CD4-positive, alpha-beta T cell treated with Interleukin-4 for 1 hour (primary cell): ENCODE measurements at regions not wholly inside any gene's neighbourhood (a gene's known extent, or its start where the extent isn't known, plus 50 kb on each side); places are given as distances from the start of the nearest gene placed in this dataset.

ENCODE experiments used
- DNase-seq, 2 donors: peaks; one replicate each; pipeline ENCODE4 v3.0.0-alpha.2; 2020 to 2022

- DNase-seq, result no peak
These were observed 436.7 kb downstream of the TNS3 start for GRCh38 chr7:47145186-47145725.

DNA sequence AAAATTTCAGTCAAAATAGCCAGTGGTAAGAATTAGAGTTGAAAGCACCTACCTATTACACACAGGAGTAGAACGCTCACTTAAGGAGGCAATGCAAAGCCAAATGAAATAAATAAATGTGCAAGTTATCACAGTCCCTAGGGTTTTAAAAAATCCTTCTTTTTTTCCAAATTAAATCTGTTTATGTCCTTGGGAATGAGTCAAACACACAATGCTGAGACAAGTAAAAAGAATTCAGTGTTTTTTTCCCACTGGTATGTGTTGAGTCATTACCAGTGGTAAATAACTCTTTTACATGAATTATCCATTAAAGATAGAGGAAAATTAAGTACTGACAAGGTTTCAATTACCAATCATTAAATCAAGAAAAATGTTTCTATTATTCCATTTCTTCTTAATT is 438.6 kb downstream of the TNS3 start:
- DNase-seq, result no peak

GRCh38 chr7:47142867-47143175 is 439.1 kb downstream of the TNS3 start:
- no peak for DNase-seq

GRCh38 chr7:47142169-47142866 is 439.6 kb downstream of the TNS3 start:
- no peak for DNase-seq

DNA sequence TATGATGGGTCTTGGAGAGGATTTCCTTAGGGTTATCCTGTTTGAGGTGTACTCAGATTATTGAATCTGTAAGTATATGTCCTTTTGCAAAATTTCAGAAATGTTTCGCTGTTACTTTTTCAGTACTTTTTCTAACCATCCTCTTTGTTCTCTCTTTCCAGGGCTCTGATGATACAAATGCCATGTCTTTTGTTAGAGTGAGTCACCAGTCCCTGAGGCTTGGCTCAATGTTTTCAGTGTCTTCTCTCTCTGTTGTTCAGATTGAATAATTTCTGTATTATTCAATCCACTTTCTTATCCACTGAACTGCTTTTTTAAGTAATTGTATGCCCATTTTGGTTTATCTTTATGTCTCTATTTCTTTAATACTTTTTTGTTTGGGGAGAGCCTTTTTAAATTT is 449.4 kb downstream of the TNS3 start:
- DNase-seq, result no peak

GRCh38 chr7:47128700-47129099 is 453.2 kb downstream of the TNS3 start:
- no peak for DNase-seq

- no peak for DNase-seq
These were observed 456.4 kb downstream of the TNS3 start for GRCh38 chr7:47125529-47125928.

- DNase-seq, result no peak
These were observed 462.5 kb downstream of the TNS3 start for GRCh38 chr7:47119261-47119865.

- DNase-seq, result no peak
These were observed 477.7 kb downstream of the TNS3 start for GRCh38 chr7:47104206-47104549.

- no peak for DNase-seq
These were observed 478.3 kb downstream of the TNS3 start for GRCh38 chr7:47103498-47104205.

DNA sequence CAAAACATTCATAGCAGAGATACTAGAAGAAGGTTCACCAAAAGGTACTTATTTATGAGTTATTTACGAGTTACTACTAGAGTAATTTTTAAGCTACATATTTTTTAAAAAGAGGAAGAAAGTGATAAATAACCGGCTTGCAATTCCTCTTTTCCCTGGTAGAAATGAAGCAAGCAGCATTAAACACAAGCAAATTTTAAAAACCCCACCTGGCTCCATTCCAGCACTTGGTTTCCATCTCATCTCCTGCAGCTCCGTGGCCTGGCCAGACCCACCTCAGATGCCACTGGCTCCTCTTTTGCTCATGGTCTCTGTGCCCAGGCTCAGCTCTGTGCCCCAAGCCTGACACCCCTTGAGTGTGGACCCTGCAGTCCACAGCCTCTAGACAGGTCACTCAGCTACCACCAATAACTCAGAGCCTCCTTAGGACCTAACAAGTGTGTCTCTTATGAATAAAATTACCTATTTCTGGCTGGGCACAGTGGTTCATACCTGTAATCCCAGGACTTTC is 479.5 kb downstream of the TNS3 start:
- DNase-seq, result no peak

DNA sequence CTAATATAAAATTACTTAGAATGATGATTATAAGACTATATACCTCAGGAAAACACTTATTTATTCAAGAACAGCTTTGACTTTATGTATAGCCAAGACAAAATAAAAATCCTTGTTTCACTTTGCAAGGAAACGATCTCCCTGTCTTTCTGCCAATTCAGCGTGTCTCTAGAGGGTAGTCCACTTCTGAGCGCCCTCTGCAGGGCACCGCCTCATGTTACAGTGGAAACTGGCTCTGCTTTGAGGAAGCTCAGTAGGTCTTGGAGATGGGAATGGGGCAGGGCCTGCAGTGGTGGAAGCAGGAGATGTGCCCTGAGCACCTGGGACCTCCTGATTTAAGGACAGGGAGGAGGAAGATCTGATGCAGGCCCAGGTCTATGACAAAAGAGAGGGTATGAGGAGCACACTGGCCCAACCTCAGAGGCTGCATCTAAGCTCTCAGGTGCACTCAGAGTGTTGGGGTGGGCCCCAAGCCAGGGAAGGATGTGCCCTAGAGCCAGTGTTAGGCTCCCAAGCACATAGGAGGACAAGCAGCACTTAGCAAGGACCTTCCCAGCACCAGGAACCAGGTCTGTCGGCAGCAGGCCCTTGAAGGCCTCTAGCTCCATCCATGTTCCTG is 481.0 kb downstream of the TNS3 start:
- DNase-seq, result no peak

GRCh38 chr7:47100148-47100816 is 481.6 kb downstream of the TNS3 start:
- DNase-seq, result no peak

- no peak for DNase-seq
These were observed 484.5 kb downstream of the TNS3 start for GRCh38 chr7:47097431-47097830.

GRCh38 chr7:47095946-47096345 is 486.0 kb downstream of the TNS3 start:
- no peak for DNase-seq

DNA sequence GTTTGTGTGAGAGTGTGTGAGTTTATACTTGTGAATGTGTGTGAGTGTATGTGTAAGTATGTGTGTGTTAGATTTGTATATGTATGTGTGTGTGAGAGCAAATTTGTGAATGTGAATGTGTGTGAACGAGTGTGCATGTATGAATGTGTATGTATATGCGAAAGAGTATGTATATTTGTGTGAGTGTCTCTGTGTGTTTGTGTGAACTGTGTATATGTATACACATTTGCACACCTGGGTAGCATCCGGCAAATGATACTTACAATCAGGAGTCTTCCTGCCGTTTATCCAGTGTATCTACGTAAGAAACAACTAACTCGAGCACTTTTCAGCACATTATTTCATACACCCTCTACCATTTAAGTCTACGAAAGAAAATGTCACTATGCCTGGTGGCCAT is 487.4 kb downstream of the TNS3 start:
- no peak for DNase-seq

DNA sequence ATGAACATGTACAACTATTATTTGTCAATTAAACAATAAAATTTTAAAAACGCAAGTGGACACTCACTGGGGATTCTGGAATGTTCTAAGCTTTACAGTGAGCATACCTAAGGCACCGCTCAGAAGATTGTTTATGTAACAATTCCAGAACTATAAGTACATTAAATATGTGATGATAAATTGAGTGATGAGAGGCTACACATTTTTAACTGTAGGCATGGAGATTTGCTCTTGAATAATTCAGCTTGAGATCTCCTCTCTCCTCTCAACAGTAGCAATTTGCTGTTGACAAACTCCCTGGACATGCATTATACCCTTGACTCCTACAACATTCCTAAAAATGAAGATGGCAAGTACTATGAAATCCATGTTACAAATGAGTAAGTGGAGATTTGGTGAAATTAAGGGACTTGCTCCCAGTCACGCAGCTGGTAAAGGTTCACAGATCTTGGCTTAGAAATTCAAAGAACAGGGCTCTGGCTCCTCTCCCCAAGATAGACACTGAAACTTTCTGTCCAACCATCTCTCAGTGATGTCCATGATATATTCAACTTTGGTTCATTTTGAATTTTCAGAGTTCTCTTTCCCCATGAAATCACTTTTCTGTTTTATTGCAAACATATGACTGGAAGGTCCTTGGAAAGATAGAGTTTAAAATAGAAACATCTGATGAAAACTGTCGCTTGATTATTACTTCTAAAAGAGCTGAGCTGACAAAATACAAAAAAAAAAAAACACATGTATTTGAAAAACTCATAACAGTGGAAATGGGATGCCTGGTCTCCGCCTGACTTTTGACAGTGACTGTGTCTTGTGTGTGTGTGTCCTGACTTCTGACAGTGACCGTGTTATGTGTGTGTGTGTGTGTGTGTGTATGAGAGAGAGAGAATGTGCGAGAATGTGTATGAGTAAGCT is 488.3 kb downstream of the TNS3 start:
- no peak for DNase-seq

DNA sequence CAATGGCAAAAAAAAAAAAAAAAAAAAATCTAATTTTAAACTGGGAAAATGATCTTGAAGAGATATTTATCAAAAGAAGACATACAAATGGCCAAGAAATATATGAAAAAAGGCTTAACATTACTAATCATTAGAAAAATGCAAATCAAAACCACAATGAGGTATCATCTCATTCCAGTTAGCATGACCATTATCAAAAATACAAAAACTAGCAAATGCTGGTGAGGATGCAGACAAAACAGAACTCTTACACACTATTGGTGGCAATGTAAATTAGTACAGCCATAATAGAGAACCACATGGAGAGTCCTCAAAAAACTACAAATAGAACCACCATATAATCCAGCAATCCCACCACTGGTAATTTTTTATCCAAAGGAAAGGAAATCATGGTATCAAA is 489.6 kb downstream of the TNS3 start:
- DNase-seq, result no peak

DNA sequence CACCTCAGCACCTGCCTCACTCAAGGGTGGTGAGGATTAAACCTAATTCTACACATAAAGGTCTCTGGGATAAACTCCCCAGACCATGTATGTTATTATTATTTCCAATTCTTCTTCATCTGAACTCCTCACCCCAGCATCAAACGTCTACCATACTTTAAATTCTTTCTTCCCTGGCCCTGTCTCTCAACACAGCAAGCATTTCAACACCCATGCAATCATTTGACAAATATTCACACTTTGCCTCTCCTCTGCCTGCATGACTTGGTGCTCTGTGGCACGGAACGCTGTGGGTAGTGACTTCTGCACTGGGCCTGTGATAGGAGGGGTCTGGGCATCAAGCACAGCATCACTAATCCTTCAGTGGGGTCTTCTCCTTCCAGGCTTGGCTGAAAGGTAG is 490.8 kb downstream of the TNS3 start:
- no peak for DNase-seq

GRCh38 chr7:47089461-47089860 is 492.4 kb downstream of the TNS3 start:
- DNase-seq, result no peak

DNA sequence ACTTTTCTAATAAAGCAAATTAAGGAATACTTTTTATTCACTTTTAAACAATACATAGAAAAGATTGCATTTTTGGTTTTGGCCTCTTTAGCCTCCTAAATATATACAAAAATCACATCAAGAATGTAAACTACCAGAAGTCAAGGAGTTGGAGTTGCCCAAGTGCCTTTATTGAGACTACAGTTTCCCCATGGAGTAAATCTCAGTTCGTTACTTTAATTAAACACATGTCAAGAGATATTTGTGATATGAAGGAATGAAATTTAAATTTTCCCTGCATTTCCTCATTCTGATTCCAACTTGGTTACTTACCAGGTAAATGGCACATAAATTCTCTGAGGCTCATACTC is 492.9 kb downstream of the TNS3 start:
- DNase-seq, result no peak
